Suprapubic skin (tissue), 4 donors: ENCODE measurements at regions not wholly inside any gene's neighbourhood (a gene's known extent, or its start where the extent isn't known, plus 50 kb on each side); places are given as distances from the start of the nearest gene placed in this dataset.

Source experiments
- CTCF ChIP-seq, 2 donors: fragments of 200-600 bp in 1 of 2; fragments of 450-650 bp in 1 of 2; sonication (generic) in 1 of 2; IDR thresholded peaks; one replicate each; pipeline ENCODE4 v1.5.1; 2016 to 2019; ENCODE audit warnings: antibody characterized with exemption in 2 of 2, mild to moderate bottlenecking in 1 of 2, moderate library complexity in 1 of 2
- EP300 ChIP-seq: sonication (generic); formaldehyde crosslinking; IDR thresholded peaks from one replicate; pipeline ENCODE4 v1.6.1; 2017; ENCODE audit warnings: antibody characterized with exemption
- POLR2A ChIP-seq, 2 donors: fragments of 450-650 bp; IDR thresholded peaks; one replicate each; pipeline ENCODE4 v1.6.1; 2017; ENCODE audit warnings: antibody characterized with exemption in 2 of 2, mild to moderate bottlenecking in 2 of 2, moderate library complexity in 2 of 2
- POLR2AphosphoS5 ChIP-seq, 3 donors: sonication (generic); formaldehyde crosslinking; IDR thresholded peaks; one replicate each; pipeline ENCODE4 v1.6.1; 2017; ENCODE audit warnings: antibody characterized with exemption in 3 of 3

- TF ChIP-seq POLR2AphosphoS5 (IDR thresholded peaks at IDR 0.05) (no peak), CTCF (IDR thresholded peaks at IDR 0.05) (no peak), POLR2A (IDR thresholded peaks at IDR 0.05) (no peak), EP300 (no peak)
These were observed 99.1 kb upstream of the DUSP22 start for GRCh38 chr6:193180-193579.
